Tibial nerve (tissue), 4 donors: ENCODE measurements at regions not wholly inside any gene's neighbourhood (a gene's known extent, or its start where the extent isn't known, plus 50 kb on each side); places are given as distances from the start of the nearest gene placed in this dataset.

ENCODE experiments used
- EP300 ChIP-seq, 2 donors: sonication (generic); formaldehyde crosslinking; IDR thresholded peaks; one replicate each; pipeline ENCODE4 v1.6.1; 2017; ENCODE audit warnings: antibody characterized with exemption in 2 of 2, mild to moderate bottlenecking in 1 of 2
- POLR2A ChIP-seq, 2 donors: fragments of 450-650 bp; IDR thresholded peaks; one replicate each; pipeline ENCODE4 v1.6.1; 2017; ENCODE audit warnings: antibody characterized with exemption in 2 of 2, mild to moderate bottlenecking in 2 of 2, moderate library complexity in 2 of 2
- TF ChIP-seq, protein P1 (sequence below), 5 experiments: fragments of 200-600 bp in 3 of 5; fragments of 450-650 bp in 2 of 5; sonication (generic) in 3 of 5; IDR thresholded peaks; one replicate each; pipeline ENCODE4 v1.5.1; 2016 to 2019; ENCODE audit warnings: antibody characterized with exemption in 5 of 5, mild to moderate bottlenecking in 3 of 5, moderate library complexity in 2 of 5

DNA sequence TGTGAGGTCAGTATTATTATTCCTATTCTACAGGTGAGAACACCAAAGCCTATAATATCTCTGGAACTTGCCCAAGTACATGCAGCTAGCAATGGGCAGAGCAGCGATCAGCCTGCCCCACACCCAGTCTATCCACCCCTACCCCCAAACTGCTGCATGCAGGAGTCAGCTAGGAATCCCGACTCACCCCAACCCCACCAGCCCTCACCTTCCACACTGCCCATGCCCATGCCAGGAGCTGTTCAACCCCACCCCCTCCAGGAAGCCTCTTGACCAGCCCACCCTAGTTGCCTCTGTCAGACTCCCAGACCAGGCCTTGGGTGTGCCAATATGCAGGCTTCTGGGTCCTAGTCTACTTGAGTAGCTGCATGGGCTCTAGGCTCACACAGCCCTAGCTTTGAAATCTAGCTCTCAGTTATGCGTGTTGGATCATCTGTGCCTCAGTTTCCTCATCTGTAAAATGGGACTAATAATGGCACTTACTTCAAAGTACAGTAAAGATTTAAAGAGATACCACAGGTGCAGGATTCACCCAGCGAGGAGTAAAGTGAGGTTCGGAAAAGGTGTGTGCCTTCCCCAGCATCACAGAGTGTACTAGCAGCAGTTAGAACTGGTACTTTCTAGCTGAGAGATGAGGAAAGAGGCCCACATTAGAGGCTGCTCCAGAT is 173.2 kb downstream of the VEGFA start:
- TF ChIP-seq, protein P1, sequence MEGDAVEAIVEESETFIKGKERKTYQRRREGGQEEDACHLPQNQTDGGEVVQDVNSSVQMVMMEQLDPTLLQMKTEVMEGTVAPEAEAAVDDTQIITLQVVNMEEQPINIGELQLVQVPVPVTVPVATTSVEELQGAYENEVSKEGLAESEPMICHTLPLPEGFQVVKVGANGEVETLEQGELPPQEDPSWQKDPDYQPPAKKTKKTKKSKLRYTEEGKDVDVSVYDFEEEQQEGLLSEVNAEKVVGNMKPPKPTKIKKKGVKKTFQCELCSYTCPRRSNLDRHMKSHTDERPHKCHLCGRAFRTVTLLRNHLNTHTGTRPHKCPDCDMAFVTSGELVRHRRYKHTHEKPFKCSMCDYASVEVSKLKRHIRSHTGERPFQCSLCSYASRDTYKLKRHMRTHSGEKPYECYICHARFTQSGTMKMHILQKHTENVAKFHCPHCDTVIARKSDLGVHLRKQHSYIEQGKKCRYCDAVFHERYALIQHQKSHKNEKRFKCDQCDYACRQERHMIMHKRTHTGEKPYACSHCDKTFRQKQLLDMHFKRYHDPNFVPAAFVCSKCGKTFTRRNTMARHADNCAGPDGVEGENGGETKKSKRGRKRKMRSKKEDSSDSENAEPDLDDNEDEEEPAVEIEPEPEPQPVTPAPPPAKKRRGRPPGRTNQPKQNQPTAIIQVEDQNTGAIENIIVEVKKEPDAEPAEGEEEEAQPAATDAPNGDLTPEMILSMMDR (IDR thresholded peaks at IDR 0.05), result no peak
- TF ChIP-seq POLR2A (IDR thresholded peaks at IDR 0.05) (no peak), EP300 (IDR thresholded peaks at IDR 0.05) (no peak)
